Heart left ventricle (tissue), 13 donors: ENCODE measurements at regions not wholly inside any gene's neighbourhood (a gene's known extent, or its start where the extent isn't known, plus 50 kb on each side); places are given as distances from the start of the nearest gene placed in this dataset.
"Not testable (repeated sequence)": the region's sequence is repeated elsewhere in the genome, so short reads cannot be mapped to it uniquely, and the experiment has no call there.

Source experiments
- CTCF ChIP-seq, 12 donors: fragments of 200-600 bp; sonication (generic) in 4 of 12; IDR thresholded peaks; one replicate each; pipeline versions ENCODE4 v1.5.0 to v1.8.0; 2018 to 2022; ENCODE audit warnings: antibody characterized with exemption in 12 of 12, mild to moderate bottlenecking in 5 of 12
- POLR2A ChIP-seq, 2 donors: fragments of 450-650 bp; IDR thresholded peaks; one replicate each; pipeline ENCODE4 v1.6.1; 2017; ENCODE audit warnings: antibody characterized with exemption in 2 of 2, mild to moderate bottlenecking in 2 of 2, moderate library complexity in 2 of 2
- donor health status: ischemic (EF 13 %, LVEDD 7.1; RV severe dilation, severe dysfunction).
- donor health status: DM: no; HTN: yes; CAD: no.
- donor health status: DM: no; HTN: no; CAD: no.
- donor health status: ischemic (EF 25% LVEDD 6.9; RV normal size, moderate dysfunction).
- donor health status: ischemic (EF 25% LVEDD 5.7; RV mildly dilated, moderate dysfunction).
- donor health status: ischemic (EF 35%, LVEDD 5.7; RV mildly dilated, moderate dysfunction).
- donor health status: nonischemic (EF 11% LVEDD 7.7; RV severe dilation, severe dysfunction).
- donor health status: DM: yes; HTN: yes; CAD: no.
- donor health status: PGD.
- donor health status: ischemic (EF 29% LVEDD 5.4; RV normal size, mild dysfunction).
- donor health status: nonischemic (EF 23%, LVEDD 6.1; RV moderate dilation, normal function).

GRCh38 chr20:53762423-53762798, 168.8 kb upstream of the ZNF217 start:
- TF ChIP-seq POLR2A, CTCF (IDR thresholded peaks at IDR 0.05): not testable (repeated sequence)
